ENCODE measurements at regions not wholly inside any gene's neighbourhood (a gene's known extent, or its start where the extent isn't known, plus 50 kb on each side); places are given as distances from the start of the nearest gene placed in this dataset.

GRCh38 chr6:21941926-21942325 is 348.4 kb downstream of the SOX4 start:
- Histone ChIP-seq H3K4me3 (ENCODE audit: low read depth in 2 of 2, low read length in 1 of 2) (no peak overlapping the region), H3K79me2 (ENCODE audit: insufficient read depth) (no peaks in the 10 kb centered on the region), H3K9me3 (no peaks in the 10 kb centered on the region), H2AFZ (ENCODE audit: low read depth) (no peak overlapping the region), H3K9ac (no peak overlapping the region), H3K4me2 (peak overlapping the region; percentile 21; the same call in 1 of the 2 replicates), H3K9me2 (no peaks in the 10 kb centered on the region), H3F3A (replicated peaks; ENCODE audit: insufficient read depth) (peaks cover 28% of the 10 kb centered on the region), H3K27ac (ENCODE audit: low read depth in 2 of 2, low read length in 1 of 2) (peak overlapping the region; percentile 63 to 75; a peak in 3 of 4 replicates), H3K27me3 (ENCODE audit: insufficient read depth) (no peaks in the 10 kb centered on the region), H3K36me3 (replicated peaks in 1 of 2; ENCODE audit: control insufficient read depth in 1 of 2, insufficient read depth in 2 of 2, low read length in 1 of 2) (no peaks in the 10 kb centered on the region), H3K4me1 (ENCODE audit: control insufficient read depth in 1 of 2, insufficient read depth in 2 of 2, low read depth in 1 of 2, low read length in 1 of 2) (peaks cover 3 to 16% of the 10 kb centered on the region in 2 experiments; a peak in 3 of 4 replicates), H4K20me1 (ENCODE audit: insufficient read depth) (no peaks in the 10 kb centered on the region)
- ChIA-PET CTCF (no interaction called here), POLR2A (no interaction called here)
- WGBS (ENCODE audit: low lambda C conversion rate) = 100% methylated on average over 1 of the region's 1 CpG
- no peak for TF ChIP-seq MXI1 (IDR thresholded peaks at IDR 0.05; ENCODE audit: low read depth, low read length)
- TF ChIP-seq SMC3 (IDR thresholded peaks at IDR 0.05; ENCODE audit: low read depth, low read length) = no peak
- TF ChIP-seq EP300 (IDR thresholded peaks at IDR 0.05; ENCODE audit: borderline replicate concordance in 1 of 2, low read depth in 1 of 2, low read length in 1 of 2) = no peak
- TF ChIP-seq GABPA (IDR thresholded peaks at IDR 0.05; ENCODE audit: low read depth) = no peak
- no peak for TF ChIP-seq FOXM1 (IDR thresholded peaks at IDR 0.05; ENCODE audit: low read depth)
- TF ChIP-seq YY1 (IDR thresholded peaks at IDR 0.05; ENCODE audit: low read depth) = no peak
- no peak for TF ChIP-seq TAF1 (IDR thresholded peaks at IDR 0.05; ENCODE audit: borderline replicate concordance, low read depth, low read length)
- TF ChIP-seq FOXJ3 (CRISPR knock-in tag; IDR thresholded peaks at IDR 0.05) = no peak
- no peak for TF ChIP-seq POLR2AphosphoS5 (IDR thresholded peaks at IDR 0.05; ENCODE audit: low read depth, low read length)
- TF ChIP-seq SIN3A (IDR thresholded peaks at IDR 0.05; ENCODE audit: borderline replicate concordance, low read depth, low read length) = no peak
- no peak for TF ChIP-seq RXRA (IDR thresholded peaks at IDR 0.05; ENCODE audit: borderline replicate concordance, low read depth)
- TF ChIP-seq GATA2 (CRISPR knock-in tag; IDR thresholded peaks at IDR 0.05) = no peak
- TF ChIP-seq REST (IDR thresholded peaks at IDR 0.05; ENCODE audit: low read depth, low read length) = no peak
- TF ChIP-seq RCOR1 (IDR thresholded peaks at IDR 0.05; ENCODE audit: low read length) = no peak
- DNase-seq = no peak

GRCh38 chr6:21942897-21943296 is 349.3 kb downstream of the SOX4 start:
- 29% methylated on average over 6 of the region's 6 CpGs for WGBS (ENCODE audit: low lambda C conversion rate)
- no peak overlapping the region for H3K4me3 ChIP-seq (ENCODE audit: low read depth in 2 of 2, low read length in 1 of 2)
- H3K36me3 ChIP-seq (replicated peaks in 1 of 2; ENCODE audit: control insufficient read depth in 1 of 2, insufficient read depth in 2 of 2, low read length in 1 of 2) = no peaks in the 10 kb centered on the region
- POLR2A ChIA-PET = no interaction called here
- H3F3A ChIP-seq (replicated peaks; ENCODE audit: insufficient read depth) = peaks cover 25% of the 10 kb centered on the region
- no peaks in the 10 kb centered on the region for H3K79me2 ChIP-seq (ENCODE audit: insufficient read depth)
- DNase-seq = no peak
- peak overlapping the region; percentile 34; the same call in 1 of the 2 replicates for H2AFZ ChIP-seq (ENCODE audit: low read depth)
- H3K27ac ChIP-seq (ENCODE audit: low read depth in 2 of 2, low read length in 1 of 2) = peak overlapping the region; percentile 63 to 75
- no peaks in the 10 kb centered on the region for H3K9me3 ChIP-seq
- H3K4me1 ChIP-seq (ENCODE audit: control insufficient read depth in 1 of 2, insufficient read depth in 2 of 2, low read depth in 1 of 2, low read length in 1 of 2) = peaks cover 7 to 24% of the 10 kb centered on the region in 2 experiments; a peak in 3 of 4 replicates
- H3K9ac ChIP-seq = peak overlapping the region; percentile 27; the same call in 1 of the 2 replicates
- CTCF ChIA-PET = interaction anchor here (0.8 to 1.5 kb wide), 3 partner anchors 9 to 351 kb away, joined by 3 to 4 read pairs (median 4); no protein-coding TSS in a partner anchor
- peak overlapping the region; percentile 21; the same call in 1 of the 2 replicates for H3K4me2 ChIP-seq
- peak; percentile 59 for TF ChIP-seq PBX3 (IDR thresholded peaks at IDR 0.05)
- 0 out of 2 replicates have a peak, but pooled peaks have one; percentile 14 for TF ChIP-seq RXRA (IDR thresholded peaks at IDR 0.05; ENCODE audit: borderline replicate concordance, low read depth)
- peak; percentile 49 for TF ChIP-seq TCF12 (IDR thresholded peaks at IDR 0.05)
- TF ChIP-seq JUND (IDR thresholded peaks at IDR 0.05) = peak; percentile 34
- no peak for TF ChIP-seq YY1 (IDR thresholded peaks at IDR 0.05; ENCODE audit: low read depth)
- TF ChIP-seq GABPA (IDR thresholded peaks at IDR 0.05; ENCODE audit: low read depth) = no peak
- no peak for TF ChIP-seq NRF1 (IDR thresholded peaks at IDR 0.05; ENCODE audit: low read depth, low read length)
- TF ChIP-seq EP300 (IDR thresholded peaks at IDR 0.05; ENCODE audit: borderline replicate concordance in 1 of 2, low read depth in 1 of 2, low read length in 1 of 2) = peak in 1 of 2 experiments; percentile 36; a peak in 1 of 4 replicates
- no peak for TF ChIP-seq NFIC (IDR thresholded peaks at IDR 0.05; ENCODE audit: borderline replicate concordance)
- 0 out of 2 replicates have a peak, but pooled peaks have one; percentile 11 for TF ChIP-seq FOSL2 (IDR thresholded peaks at IDR 0.05; ENCODE audit: borderline replicate concordance, low read depth)
- no peaks in the 10 kb centered on the region for H3K27me3 ChIP-seq (ENCODE audit: insufficient read depth)
- no peaks in the 10 kb centered on the region for H3K9me2 ChIP-seq
- H4K20me1 ChIP-seq (ENCODE audit: insufficient read depth) = no peaks in the 10 kb centered on the region
